PC-3 (cell line): ENCODE measurements at regions not wholly inside any gene's neighbourhood (a gene's known extent, or its start where the extent isn't known, plus 50 kb on each side); places are given as distances from the start of the nearest gene placed in this dataset.

Experiments used
- ATAC-seq: fragments of 200-7000 bp; cut with Tn5 transposase; 2 replicates; pipeline ENCODE4 v1.9.1; 2020; ENCODE audit warnings: mild to moderate bottlenecking, moderate library complexity
- BruUV-seq: library from RNA; stranded (reverse); fragments of 400-500 nt; replicated peaks from 2 replicates; lab custom pipeline; 2021; lab: Mats Ljungman, UMichigan
- CTCF ChIA-PET: fragments of 300-600 bp; sonication (Branson Sonifier 250); formaldehyde crosslinking; loops from one replicate; lab custom pipeline; 2022; ENCODE audit warnings: antibody characterized with exemption; lab: Charles Lee
- POLR2A ChIA-PET: fragments of 300-600 bp; sonication (Branson Sonifier 250); formaldehyde crosslinking; loops from one replicate; lab custom pipeline; 2022; ENCODE audit warnings: antibody characterized with exemption; ENCODE audit not compliant: unreplicated experiment; lab: Charles Lee
- DNase-seq: peaks from one replicate; pipeline ENCODE4 v3.0.0-alpha.2; 2015
- H2AFZ ChIP-seq: fragments of 300-600 bp; sonication (generic); 2 replicates; pipeline ENCODE4 v1.6.0; 2016; ENCODE audit warnings: antibody characterized with exemption, low read length
- H3F3A ChIP-seq: fragments of 300-600 bp; sonication (generic); one replicate; pipeline ENCODE4 v1.6.0; 2017; ENCODE audit warnings: antibody characterized with exemption, low read length, control low read depth, mild to moderate bottlenecking; ENCODE audit not compliant: unreplicated experiment
- H3K27ac ChIP-seq: fragments of 300-600 bp; sonication (generic); 2 replicates; pipeline ENCODE4 v1.5.1; 2016; ENCODE audit warnings: mild to moderate bottlenecking, low read length
- H3K27me3 ChIP-seq: fragments of 300-600 bp; sonication (generic); 2 replicates; pipeline ENCODE4 v1.6.1; 2016; ENCODE audit warnings: low read length, mixed read lengths
- H3K36me3 ChIP-seq: fragments of 300-600 bp; sonication (generic); 2 replicates; pipeline ENCODE4 v1.6.1; 2016; ENCODE audit warnings: low read depth, mixed run types, low read length, mixed read lengths
- H3K4me1 ChIP-seq: fragments of 300-600 bp; sonication (generic); 2 replicates; pipeline ENCODE4 v1.5.1; 2016; ENCODE audit warnings: low read length; ENCODE audit not compliant: insufficient read depth
- H3K4me2 ChIP-seq: fragments of 300-600 bp; sonication (generic); 2 replicates; pipeline ENCODE4 v1.6.0; 2016; ENCODE audit warnings: low read length
- H3K4me3 ChIP-seq: fragments of 300-600 bp; sonication (generic); 2 replicates; pipeline ENCODE4 v1.5.1; 2016; ENCODE audit warnings: mild to moderate bottlenecking, low read length, mixed read lengths
- H3K79me2 ChIP-seq: fragments of 300-600 bp; sonication (generic); 2 replicates; pipeline ENCODE4 v1.6.1; 2017; ENCODE audit warnings: low read length, mixed read lengths
- H3K9ac ChIP-seq: fragments of 300-600 bp; sonication (generic); 2 replicates; pipeline ENCODE4 v1.6.0; 2016; ENCODE audit warnings: mild to moderate bottlenecking, low read length
- H3K9me2 ChIP-seq: fragments of 300-600 bp; sonication (generic); replicated peaks from 2 replicates; pipeline ENCODE4 v1.6.1; 2016; ENCODE audit warnings: mixed run types, low read length, mixed read lengths
- H3K9me3 ChIP-seq: fragments of 300-600 bp; sonication (generic); 2 replicates; pipeline ENCODE4 v1.6.1; 2016; ENCODE audit warnings: low read length, mixed read lengths
- H4K20me1 ChIP-seq: fragments of 300-600 bp; sonication (generic); 2 replicates; pipeline ENCODE4 v1.6.1; 2016; ENCODE audit warnings: low read length, mixed read lengths
- EZH2 ChIP-seq: fragments of 300-600 bp; sonication (generic); IDR thresholded peaks from one replicate; pipeline ENCODE4 v1.6.1; 2017; ENCODE audit warnings: antibody characterized with exemption, mild to moderate bottlenecking, low read length; ENCODE audit not compliant: unreplicated experiment
- EZH2phosphoT487 ChIP-seq: fragments of 300-600 bp; sonication (generic); IDR thresholded peaks from 2 replicates; pipeline ENCODE4 v1.6.1; 2018; ENCODE audit warnings: mild to moderate bottlenecking, antibody characterized with exemption, low read length, borderline replicate concordance
- intact Hi-C: fragments of 100-400 bp; cut with micrococcal nuclease; formaldehyde crosslinking; loops from 2 replicates; pipeline ENCODE4 v1.9.0; 2023
- TF ChIP-seq, protein P1 (sequence below): fragments of 300-600 bp; sonication (generic); conservative IDR thresholded peaks from 2 replicates; pipeline ENCODE4 v1.5.1; 2017; ENCODE audit warnings: antibody characterized with exemption, low read depth, mild to moderate bottlenecking, low read length

DNA sequence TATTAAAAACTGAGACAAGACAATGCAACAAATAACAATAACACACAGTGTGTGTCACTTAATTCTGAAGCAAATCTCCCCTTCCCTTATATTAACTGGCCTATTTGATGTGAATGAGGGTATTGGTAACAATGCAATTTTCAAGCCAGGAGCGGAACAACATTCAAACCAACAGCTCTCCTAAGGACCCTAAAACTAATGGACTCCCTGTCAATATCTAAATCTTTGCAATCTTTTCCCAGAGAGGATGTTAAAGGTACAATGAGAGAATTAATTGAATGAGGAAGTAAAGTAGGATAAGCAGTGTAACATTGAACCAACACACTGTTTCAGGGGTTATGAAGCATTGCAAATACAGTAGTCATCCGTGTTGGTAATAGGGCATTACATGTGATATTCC lies 311.7 kb downstream of the HTR1A start:
- no peaks in the 10 kb centered on the region for H3K79me2 ChIP-seq
- H3K9me2 ChIP-seq, result no peaks in the 10 kb centered on the region
- H3K27me3 ChIP-seq, result no peaks in the 10 kb centered on the region
- H3K27ac ChIP-seq, result no peak overlapping the region
- H3K4me2 ChIP-seq, result no peak overlapping the region
- CTCF ChIA-PET, result no interaction called here
- H3K9me3 ChIP-seq, result no peaks in the 10 kb centered on the region
- no peaks in the 10 kb centered on the region for H4K20me1 ChIP-seq
- POLR2A ChIA-PET, result no interaction called here
- no peaks in the 10 kb centered on the region for H3K4me1 ChIP-seq
- H3K4me3 ChIP-seq, result no peak overlapping the region
- ATAC-seq (no peak), DNase-seq (no peak)
- BruUV-seq, result no TSS peak
- H3K9ac ChIP-seq, result no peak overlapping the region
- no peak overlapping the region for H2AFZ ChIP-seq
- intact Hi-C loops, result no loop called here
- no peaks in the 10 kb centered on the region for H3F3A ChIP-seq
- H3K36me3 ChIP-seq, result no peaks in the 10 kb centered on the region
- TF ChIP-seq EZH2 (no peak), EZH2phosphoT487 (no peak)
- TF ChIP-seq, protein P1, sequence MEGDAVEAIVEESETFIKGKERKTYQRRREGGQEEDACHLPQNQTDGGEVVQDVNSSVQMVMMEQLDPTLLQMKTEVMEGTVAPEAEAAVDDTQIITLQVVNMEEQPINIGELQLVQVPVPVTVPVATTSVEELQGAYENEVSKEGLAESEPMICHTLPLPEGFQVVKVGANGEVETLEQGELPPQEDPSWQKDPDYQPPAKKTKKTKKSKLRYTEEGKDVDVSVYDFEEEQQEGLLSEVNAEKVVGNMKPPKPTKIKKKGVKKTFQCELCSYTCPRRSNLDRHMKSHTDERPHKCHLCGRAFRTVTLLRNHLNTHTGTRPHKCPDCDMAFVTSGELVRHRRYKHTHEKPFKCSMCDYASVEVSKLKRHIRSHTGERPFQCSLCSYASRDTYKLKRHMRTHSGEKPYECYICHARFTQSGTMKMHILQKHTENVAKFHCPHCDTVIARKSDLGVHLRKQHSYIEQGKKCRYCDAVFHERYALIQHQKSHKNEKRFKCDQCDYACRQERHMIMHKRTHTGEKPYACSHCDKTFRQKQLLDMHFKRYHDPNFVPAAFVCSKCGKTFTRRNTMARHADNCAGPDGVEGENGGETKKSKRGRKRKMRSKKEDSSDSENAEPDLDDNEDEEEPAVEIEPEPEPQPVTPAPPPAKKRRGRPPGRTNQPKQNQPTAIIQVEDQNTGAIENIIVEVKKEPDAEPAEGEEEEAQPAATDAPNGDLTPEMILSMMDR, result no peak

DNA sequence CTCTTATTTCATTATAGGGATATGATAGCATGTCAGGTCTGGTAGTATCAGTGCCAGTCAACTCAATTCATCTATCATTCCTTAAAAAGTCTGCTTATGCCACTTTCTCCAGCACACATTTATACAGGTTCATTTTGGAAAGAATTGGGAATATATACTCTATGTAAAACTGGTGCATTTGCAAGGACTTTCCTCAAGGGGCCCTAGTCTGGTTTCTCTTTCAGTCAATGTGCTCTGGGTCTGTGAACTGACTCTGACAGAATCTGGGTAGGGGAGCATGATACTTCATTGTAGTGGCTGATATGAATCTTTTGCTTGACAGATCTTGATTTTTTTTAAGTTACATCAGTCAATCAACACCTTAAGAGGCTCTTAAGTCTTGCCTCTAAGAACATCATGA lies 313.9 kb downstream of the HTR1A start:
- DNase-seq (no peak), ATAC-seq (no peak)
- no peak overlapping the region for H3K4me3 ChIP-seq
- no peaks in the 10 kb centered on the region for H4K20me1 ChIP-seq
- ChIA-PET POLR2A (no interaction called here), CTCF (no interaction called here)
- H3K79me2 ChIP-seq, result no peaks in the 10 kb centered on the region
- H3K4me1 ChIP-seq, result no peaks in the 10 kb centered on the region
- no peak for TF ChIP-seq EZH2phosphoT487
- TF ChIP-seq EZH2, result no peak
- TF ChIP-seq, protein P1, result no peak
- no peak overlapping the region for H2AFZ ChIP-seq
- H3K36me3 ChIP-seq, result no peaks in the 10 kb centered on the region
- peaks cover 4% of the 10 kb centered on the region; the same call in 1 of the 2 replicates for H3K27me3 ChIP-seq
- no peak overlapping the region for H3K4me2 ChIP-seq
- intact Hi-C loops, result no loop called here
- no TSS peak for BruUV-seq
- no peaks in the 10 kb centered on the region for H3K9me2 ChIP-seq
- no peak overlapping the region for H3K27ac ChIP-seq
- no peaks in the 10 kb centered on the region for H3K9me3 ChIP-seq
- no peak overlapping the region for H3K9ac ChIP-seq
- no peaks in the 10 kb centered on the region for H3F3A ChIP-seq

DNA sequence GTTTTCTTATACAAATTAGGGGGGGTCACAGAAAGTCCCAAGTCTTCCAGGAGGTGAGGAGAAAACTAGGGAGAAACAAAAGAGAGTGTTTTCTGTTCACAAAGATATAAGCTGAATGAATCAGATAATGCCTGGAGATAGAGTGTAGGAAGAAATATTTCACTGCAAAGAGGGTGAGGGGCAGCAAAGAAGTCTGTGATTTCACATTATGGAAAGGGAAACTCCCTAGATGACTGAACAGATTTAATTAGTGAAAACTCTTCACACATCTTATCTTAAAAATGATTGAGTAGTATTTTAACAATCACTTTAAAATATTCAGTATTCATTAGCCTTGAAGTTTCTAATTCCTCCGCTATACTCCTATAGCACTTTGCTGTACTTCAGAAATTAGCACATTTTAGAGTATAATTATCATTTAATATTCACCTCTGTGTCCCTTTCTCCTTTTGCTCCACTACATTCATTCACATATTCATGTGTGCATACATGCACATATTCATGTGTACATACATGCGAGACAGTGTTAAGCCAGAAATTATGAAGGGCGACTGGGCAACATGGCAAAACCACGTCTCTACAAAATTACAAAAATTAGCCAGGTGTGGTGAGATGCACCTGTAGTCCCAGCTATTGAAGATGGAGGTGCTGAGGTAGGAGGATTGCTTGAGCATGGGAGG lies 332.2 kb downstream of the HTR1A start:
- intact Hi-C loops, result no loop called here
- no peaks in the 10 kb centered on the region for H3F3A ChIP-seq
- H3K9ac ChIP-seq, result no peak overlapping the region
- no peaks in the 10 kb centered on the region for H4K20me1 ChIP-seq
- no peak for ATAC-seq
- BruUV-seq, result no TSS peak
- no peak for DNase-seq
- no peak overlapping the region for H2AFZ ChIP-seq
- no peaks in the 10 kb centered on the region for H3K36me3 ChIP-seq
- no peaks in the 10 kb centered on the region for H3K9me2 ChIP-seq
- H3K4me2 ChIP-seq, result no peak overlapping the region
- H3K79me2 ChIP-seq, result no peaks in the 10 kb centered on the region
- H3K9me3 ChIP-seq, result no peaks in the 10 kb centered on the region
- H3K27me3 ChIP-seq, result no peaks in the 10 kb centered on the region
- POLR2A ChIA-PET, result no interaction called here
- CTCF ChIA-PET, result no interaction called here
- no peaks in the 10 kb centered on the region for H3K4me1 ChIP-seq
- no peak overlapping the region for H3K27ac ChIP-seq
- no peak overlapping the region for H3K4me3 ChIP-seq
- TF ChIP-seq, protein P1, result no peak
- TF ChIP-seq EZH2phosphoT487 (no peak), EZH2 (no peak)
